ENCODE measurements at regions not wholly inside any gene's neighbourhood (a gene's known extent, or its start where the extent isn't known, plus 50 kb on each side); places are given as distances from the start of the nearest gene placed in this dataset.
"Not testable (repeated sequence)": the region's sequence is repeated elsewhere in the genome, so short reads cannot be mapped to it uniquely, and the experiment has no call there.

DNA sequence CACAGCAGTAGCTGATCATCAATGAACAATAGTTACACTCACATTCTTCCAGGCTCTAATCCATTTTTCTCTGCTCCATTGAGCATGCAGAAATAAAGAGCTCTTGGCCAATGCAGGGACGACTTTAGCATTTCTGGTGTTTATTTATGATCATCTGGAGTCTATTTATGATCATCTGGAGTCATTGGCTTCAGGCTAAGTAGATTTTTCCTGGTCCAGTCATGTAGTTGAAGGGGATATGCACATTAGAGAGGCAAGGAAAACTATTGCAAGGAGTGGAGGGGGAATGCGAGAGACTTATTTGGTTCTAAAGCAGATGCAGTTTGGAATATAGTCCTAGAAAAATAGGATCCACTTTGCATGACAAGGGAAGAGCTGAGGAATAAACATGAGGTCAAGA, 113.0 kb upstream of the PRSS12 start:
- H3K27ac ChIP-seq; POLR2A ChIA-PET (ENCODE audit: low non-redundant PET); CTCF ChIA-PET; DNase-seq (ENCODE audit: low spot score): not testable (repeated sequence)

DNA sequence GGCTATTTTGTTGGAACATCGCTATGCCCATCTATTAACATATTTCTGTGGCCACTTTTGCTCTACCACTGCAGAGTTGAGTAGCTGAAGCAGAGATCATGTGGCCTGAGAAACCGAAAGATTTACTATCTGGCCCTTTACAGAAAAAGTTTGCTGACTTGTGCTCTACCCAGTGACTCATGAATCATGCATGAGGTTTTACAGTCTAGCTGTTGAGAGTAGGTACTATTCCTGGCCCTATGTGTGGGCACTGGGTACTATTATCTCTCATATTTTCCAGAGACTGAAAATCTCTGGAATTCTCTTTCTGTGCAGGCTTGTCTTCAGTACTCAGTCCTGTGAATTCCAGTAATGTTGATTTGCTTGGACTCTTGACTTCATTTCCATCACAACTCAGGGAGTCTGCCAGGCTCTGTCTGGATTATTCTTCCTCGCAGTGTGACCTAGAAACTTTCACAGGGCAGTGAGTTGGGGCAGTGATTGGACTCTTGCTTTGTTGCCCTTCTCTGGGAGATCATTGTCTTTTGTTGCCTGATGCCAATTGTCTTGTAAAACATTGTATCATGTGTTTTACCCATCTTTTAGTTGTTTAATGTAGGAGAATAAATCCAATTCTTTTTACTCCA, 121.3 kb upstream of the PRSS12 start:
- DNase-seq (ENCODE audit: low spot score); POLR2A ChIA-PET (ENCODE audit: low non-redundant PET); CTCF ChIA-PET; H3K27ac ChIP-seq: not testable (repeated sequence)

DNA sequence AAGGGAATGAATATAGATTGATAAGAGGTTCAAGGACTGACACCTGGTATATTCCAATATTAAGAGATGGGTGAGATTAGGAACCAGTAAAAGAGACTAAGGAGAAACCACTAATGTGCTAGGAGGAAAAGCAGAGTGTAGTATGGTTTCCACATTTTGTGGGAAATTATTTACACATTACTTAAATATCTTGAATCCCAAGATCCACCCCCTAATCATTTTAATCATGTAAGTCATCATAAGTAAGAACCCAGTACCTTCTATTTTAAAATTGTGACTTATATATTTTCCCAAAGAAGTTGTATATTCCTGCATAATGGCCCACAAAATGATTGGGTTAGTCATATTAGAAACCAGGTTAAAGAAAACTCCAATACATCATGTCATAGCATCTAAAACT, 122.0 kb upstream of the PRSS12 start:
- CTCF ChIA-PET; POLR2A ChIA-PET (ENCODE audit: low non-redundant PET); DNase-seq (ENCODE audit: low spot score); H3K27ac ChIP-seq: not testable (repeated sequence)

DNA sequence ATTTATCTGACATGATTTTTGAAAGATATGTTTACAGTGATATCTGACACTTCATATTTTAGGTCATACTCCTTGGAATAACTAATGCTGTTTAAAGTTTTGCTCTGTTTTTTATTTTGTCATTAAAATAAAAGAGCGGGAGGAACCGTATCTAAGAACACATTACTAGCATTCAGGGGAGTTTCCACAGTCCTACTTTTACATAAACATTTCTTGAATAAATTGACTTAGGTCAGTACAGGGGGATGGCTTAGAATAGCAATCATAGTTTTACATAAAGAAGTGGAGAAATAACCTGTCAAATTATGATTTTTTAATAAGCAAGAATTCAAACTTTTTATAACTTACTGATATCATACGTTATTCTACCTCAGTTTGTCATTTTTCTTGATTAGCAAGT, 123.1 kb upstream of the PRSS12 start:
- CTCF ChIA-PET; DNase-seq (ENCODE audit: low spot score); POLR2A ChIA-PET (ENCODE audit: low non-redundant PET); H3K27ac ChIP-seq: not testable (repeated sequence)

DNA sequence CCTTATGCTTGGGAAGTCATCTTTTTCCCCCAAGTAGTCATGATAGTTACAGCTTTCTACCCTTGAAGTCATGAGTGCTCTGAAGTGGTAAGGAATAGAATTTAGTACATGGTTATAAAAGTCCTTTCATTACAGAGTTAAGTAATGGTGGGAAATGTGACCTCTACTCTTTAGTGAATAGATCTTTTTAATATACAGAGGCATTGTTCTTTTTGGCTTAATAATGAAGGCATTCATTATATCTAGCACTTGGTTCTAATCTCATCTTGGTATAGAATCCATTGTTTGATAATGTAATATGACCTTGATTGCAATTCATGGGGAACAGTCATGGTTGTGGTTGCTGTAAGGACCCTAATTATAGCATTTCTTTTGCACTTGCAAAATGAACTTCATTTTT, 125.0 kb upstream of the PRSS12 start:
- POLR2A ChIA-PET (ENCODE audit: low non-redundant PET); H3K27ac ChIP-seq; DNase-seq (ENCODE audit: low spot score); CTCF ChIA-PET: not testable (repeated sequence)

DNA sequence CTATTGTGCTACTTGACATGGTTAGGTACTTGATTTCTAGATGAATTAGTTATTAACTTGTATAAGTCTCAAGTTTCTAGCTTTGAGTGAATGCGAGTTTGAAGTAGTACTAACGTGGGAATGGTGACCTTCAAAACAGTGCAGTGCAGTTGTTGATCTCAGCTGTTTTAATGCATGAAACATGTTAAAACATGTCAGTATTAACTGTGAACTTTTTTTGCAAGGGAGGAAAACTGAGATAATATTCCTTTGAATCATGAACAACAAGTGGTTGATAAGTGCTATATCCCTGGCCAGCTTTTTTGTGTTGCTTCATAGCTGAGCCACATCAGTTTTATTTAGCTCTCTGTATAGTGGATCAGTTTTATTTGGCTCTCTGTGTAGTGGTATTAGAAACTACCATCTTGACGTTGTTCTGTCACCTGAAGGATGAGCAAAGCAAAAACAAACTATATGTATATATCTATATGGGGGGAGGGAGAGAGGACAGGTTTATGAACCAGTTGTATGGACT, 133.1 kb upstream of the PRSS12 start:
- H3K27ac ChIP-seq; DNase-seq (ENCODE audit: low spot score); CTCF ChIA-PET; POLR2A ChIA-PET (ENCODE audit: low non-redundant PET): not testable (repeated sequence)

DNA sequence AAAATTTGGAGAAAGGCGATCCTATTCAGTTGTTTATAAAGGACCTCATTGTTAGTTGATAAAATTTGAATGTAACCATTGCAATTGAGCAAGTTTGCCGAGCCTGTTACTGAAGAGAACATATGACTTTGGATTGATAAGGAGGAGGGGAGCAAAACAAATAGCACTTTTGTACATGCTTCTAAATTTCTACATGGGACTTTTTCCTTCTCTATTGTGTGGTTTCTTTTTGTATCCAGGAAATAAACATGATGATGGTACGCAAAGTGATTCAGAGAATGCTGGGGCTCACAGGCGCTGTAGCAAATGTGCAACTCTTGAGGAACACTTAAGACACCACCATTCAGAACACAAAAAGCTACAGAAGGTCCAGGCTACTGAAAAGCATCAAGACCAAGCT, 140.2 kb upstream of the PRSS12 start:
- DNase-seq (ENCODE audit: low spot score); POLR2A ChIA-PET (ENCODE audit: low non-redundant PET); H3K27ac ChIP-seq; CTCF ChIA-PET: not testable (repeated sequence)

DNA sequence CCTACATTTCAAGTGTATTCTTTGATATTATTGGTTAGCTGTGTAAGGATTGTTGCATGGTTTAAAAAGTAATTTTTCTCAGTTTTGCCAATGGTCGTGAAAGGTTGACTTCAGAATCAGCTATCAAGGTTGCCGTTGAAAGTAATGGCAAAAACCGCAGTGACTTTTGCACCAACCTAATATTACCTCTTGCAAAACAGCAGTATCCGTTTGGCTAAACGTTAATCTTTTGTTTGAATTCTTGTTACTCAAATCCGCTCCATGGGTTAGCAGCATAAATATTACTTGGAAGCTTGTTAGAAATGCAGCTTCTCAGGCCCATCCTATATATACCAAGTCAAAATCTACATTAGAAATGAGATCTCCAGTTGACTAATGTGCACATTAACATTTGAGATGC, 141.6 kb upstream of the PRSS12 start:
- CTCF ChIA-PET; H3K27ac ChIP-seq; POLR2A ChIA-PET (ENCODE audit: low non-redundant PET); DNase-seq (ENCODE audit: low spot score): not testable (repeated sequence)

DNA sequence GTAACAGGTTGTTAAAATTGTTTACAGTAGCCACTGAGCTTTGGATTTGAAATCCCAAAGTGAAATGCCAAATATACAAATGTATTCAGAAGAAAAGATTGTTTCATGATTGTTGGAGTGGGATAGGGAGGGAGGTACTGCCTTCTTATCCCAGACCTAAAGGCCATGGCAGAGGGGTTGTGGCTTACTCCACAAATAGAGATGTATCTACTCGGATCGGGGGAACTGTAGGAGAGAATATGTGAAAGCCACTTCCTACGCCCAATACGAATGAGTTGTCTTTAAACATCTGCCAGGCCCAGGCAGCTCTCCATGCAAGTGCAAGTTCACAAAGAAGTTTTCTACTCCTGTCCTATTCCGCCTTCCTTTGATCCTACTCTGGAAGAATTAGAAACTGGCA, 150.2 kb upstream of the PRSS12 start:
- DNase-seq (ENCODE audit: low spot score); H3K27ac ChIP-seq; POLR2A ChIA-PET (ENCODE audit: low non-redundant PET): not testable (repeated sequence)
- CTCF ChIA-PET, result interaction anchor here (1.2 kb wide), 1 partner anchor 79 kb away, joined by 4 read pairs; no protein-coding TSS in a partner anchor

DNA sequence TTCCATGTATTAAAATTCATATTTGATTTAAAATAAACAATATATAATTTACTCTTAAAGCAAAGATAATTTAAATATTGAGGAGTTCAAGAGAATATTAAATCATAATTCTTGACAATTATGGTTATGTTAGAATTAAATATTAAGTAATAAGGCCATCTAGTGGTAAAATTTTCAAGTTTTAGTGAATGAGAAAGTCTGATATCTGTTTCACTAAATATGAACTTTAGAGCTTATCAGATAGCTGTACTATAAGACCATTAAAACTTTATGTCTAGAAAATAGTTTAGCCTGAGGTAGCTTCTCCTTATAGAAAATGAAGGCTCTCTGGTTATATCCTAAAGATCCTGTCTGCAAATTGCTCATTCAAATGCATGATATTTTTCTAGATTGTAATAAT, 152.1 kb upstream of the PRSS12 start:
- DNase-seq (ENCODE audit: low spot score); H3K27ac ChIP-seq; POLR2A ChIA-PET (ENCODE audit: low non-redundant PET); CTCF ChIA-PET: not testable (repeated sequence)

DNA sequence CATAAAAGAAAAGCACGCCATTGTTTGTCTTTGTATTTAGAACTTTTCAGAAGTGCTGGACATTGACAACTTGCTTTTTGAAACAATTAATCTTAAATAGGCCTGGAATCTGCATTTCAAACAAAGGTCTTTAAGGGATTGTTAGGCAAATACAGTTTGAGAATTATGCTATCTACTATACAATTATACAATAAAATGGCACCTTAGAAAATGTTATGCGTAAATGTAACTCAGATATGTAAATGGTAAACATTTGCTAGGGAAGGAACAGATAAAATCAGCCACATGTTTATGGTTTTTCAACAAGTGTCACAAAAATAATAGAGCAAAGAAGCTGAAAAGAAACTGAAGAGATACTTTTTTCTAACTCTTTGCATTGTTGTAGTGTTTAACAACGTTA, 152.7 kb upstream of the PRSS12 start:
- POLR2A ChIA-PET (ENCODE audit: low non-redundant PET); DNase-seq (ENCODE audit: low spot score); H3K27ac ChIP-seq: not testable (repeated sequence)
- CTCF ChIA-PET, result interaction anchor here (0.9 kb wide), 1 partner anchor 82 kb away, joined by 5 read pairs; no protein-coding TSS in a partner anchor

DNA sequence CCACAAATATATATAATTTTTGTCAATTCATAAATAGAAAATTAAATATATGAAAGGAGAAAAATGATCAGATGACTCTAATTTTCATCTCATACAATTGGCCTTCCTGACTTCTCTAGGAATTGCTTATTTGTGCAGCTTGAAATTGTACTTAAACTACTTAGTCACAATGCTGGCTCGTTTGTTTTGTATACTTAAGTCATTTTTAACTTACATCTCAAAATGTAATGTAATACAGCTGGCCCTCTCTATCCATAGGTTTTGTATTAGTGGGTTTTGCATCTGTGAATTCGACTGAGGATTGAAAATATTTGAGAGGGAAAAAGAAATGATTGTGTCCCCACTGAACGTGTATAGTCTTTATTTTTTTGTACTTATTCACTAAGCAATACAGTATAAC, 160.1 kb upstream of the PRSS12 start:
- H3K27ac ChIP-seq; CTCF ChIA-PET; DNase-seq (ENCODE audit: low spot score); POLR2A ChIA-PET (ENCODE audit: low non-redundant PET): not testable (repeated sequence)

DNA sequence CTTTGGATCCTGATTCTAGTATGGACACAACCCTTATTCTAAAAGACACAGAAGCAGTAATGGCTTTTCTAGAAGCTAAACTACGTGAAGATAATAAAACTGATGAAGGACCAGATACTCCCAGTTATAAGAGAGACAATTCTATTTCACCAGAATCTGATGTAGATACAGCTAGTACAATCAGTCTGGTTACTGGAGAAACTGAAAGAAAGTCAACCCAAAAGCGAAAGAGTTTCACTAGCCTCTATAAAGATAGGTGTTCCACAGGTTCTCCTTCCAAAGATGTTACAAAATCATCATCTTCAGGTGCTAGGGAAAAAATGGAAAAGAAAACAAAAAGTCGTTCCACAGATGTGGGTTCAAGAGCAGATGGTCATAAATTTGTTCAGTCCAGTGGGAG, 161.5 kb upstream of the PRSS12 start:
- CTCF ChIA-PET, result not testable (repeated sequence)

DNA sequence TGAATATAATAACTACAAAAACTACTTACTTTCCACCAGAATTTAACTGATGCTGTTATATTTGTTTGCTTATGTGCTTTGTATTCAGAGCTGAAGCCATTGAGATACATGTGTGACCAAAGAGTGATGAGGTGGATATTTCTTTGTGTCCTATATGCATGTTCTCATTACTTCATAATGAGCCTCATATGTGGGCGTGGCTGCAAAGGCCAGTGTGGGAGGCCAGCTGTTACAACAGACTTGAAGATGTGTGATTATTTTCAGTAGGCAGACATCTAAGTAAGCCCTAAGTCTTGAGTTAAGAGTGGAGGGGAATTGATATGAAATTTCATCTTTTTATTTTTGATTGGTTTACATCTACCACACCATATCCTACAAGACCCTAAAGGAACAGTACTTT, 163.3 kb upstream of the PRSS12 start:
- POLR2A ChIA-PET (ENCODE audit: low non-redundant PET); H3K27ac ChIP-seq; DNase-seq (ENCODE audit: low spot score); CTCF ChIA-PET: not testable (repeated sequence)

More for the DNA sequence above, 161.5 kb upstream of the PRSS12 start:
- H3K27ac ChIP-seq; POLR2A ChIA-PET (ENCODE audit: low non-redundant PET); DNase-seq (ENCODE audit: low spot score): not testable (repeated sequence)

DNA sequence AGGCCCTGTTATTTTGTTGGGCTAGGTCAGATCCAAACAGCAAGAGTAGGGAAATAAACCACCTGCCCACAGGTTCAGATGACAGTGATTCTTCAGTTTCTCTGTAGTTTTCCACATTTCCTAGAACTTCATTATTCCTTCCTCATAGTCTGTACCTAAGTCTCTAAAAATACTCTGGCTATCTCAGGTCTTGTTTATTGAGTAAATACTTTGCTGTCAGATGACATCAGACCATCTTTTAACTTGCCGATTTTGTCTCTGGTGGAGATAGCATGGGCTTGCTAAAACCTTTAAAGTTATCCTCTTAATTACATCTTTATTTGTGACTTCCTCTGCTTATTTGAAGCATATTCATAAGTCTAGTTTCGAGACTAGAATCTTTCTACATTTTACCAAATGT, 155.1 kb upstream of the METTL14 start:
- DNase-seq (ENCODE audit: low spot score); H3K27ac ChIP-seq; POLR2A ChIA-PET (ENCODE audit: low non-redundant PET); CTCF ChIA-PET: not testable (repeated sequence)

DNA sequence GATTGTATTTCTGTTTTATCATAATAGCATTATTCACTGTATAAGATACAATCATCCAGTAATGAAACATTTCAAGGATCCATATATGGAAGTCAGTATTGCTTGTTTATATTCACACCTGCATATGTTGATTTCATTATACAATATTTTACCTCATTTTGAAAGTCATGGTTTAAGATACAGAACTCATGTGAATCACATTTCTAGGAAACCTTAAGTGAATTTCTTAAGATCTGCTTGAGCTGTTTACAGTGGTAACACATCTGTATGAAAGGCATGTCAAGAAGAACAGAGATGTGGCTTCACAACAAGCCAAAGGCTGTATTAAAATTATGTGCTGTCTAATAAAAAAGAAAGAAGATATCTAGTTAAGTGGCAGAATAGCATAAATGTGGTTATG, 153.2 kb upstream of the METTL14 start:
- CTCF ChIA-PET, result not testable (repeated sequence)

DNA sequence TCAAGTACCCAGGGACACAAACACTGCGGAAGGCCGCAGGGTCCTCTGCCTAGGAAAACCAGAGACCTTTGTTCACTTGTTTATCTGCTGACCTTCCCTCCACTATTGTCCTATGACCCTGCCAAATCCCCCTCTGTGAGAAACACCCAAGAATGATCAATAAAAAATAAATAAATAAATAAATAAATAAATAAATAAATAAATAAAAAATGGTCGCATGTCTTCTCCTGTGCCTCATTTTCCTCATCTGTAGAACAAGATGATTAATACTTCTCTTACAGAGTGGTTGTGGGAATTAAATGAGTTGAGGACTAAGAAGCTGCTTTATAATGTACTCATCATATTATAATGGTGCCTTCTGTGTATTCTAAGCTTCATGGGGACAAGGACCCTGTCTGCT, 149.4 kb upstream of the METTL14 start:
- H3K27ac ChIP-seq; DNase-seq (ENCODE audit: low spot score); POLR2A ChIA-PET (ENCODE audit: low non-redundant PET); CTCF ChIA-PET: not testable (repeated sequence)

More for the DNA sequence above, 153.2 kb upstream of the METTL14 start:
- H3K27ac ChIP-seq; POLR2A ChIA-PET (ENCODE audit: low non-redundant PET); DNase-seq (ENCODE audit: low spot score): not testable (repeated sequence)
